ENCODE measurements at regions not wholly inside any gene's neighbourhood (a gene's known extent, or its start where the extent isn't known, plus 50 kb on each side); places are given as distances from the start of the nearest gene placed in this dataset.
A peak's percentile ranks its signal among the peaks of the same experiment; 100 is the strongest.

GRCh38 chr9:91483835-91484234 is 60.2 kb upstream of the NFIL3 start:
- Histone ChIP-seq H3K9me3 (no peaks in the 10 kb centered on the region), H3K27me3 (no peaks in the 10 kb centered on the region), H3K27ac (peak overlapping the region; percentile 24 to 52), H3K4me3 (no peak overlapping the region), H3K36me3 (no peaks in the 10 kb centered on the region), H3K4me1 (no peaks in the 10 kb centered on the region)
- no peak for TF ChIP-seq POLR2A (IDR thresholded peaks at IDR 0.05)
- no peak for TF ChIP-seq CTCF (IDR thresholded peaks at IDR 0.05)
- no peak for DNase-seq
- intact Hi-C loops (cut with DNase I; ENCODE audit: low total_unique reads) = no loop called here

- H3K27ac ChIP-seq = peak overlapping the region; percentile 24 to 52
- intact Hi-C loops (cut with DNase I; ENCODE audit: low total_unique reads) = no loop called here
- no peak for DNase-seq
Measured at GRCh38 chr9:91483189-91483691, 59.6 kb upstream of the NFIL3 start.

GRCh38 chr9:91481972-91482371 is 58.3 kb upstream of the NFIL3 start:
- no peak for DNase-seq
- Histone ChIP-seq H3K36me3 (no peaks in the 10 kb centered on the region), H3K27me3 (no peaks in the 10 kb centered on the region), H3K4me3 (no peak overlapping the region), H3K27ac (no peak overlapping the region), H3K4me1 (no peaks in the 10 kb centered on the region), H3K9me3 (no peaks in the 10 kb centered on the region)
- TF ChIP-seq CTCF (IDR thresholded peaks at IDR 0.05) = no peak
- TF ChIP-seq POLR2A (IDR thresholded peaks at IDR 0.05) = no peak
- intact Hi-C loops (cut with DNase I; ENCODE audit: low total_unique reads) = no loop called here

More at GRCh38 chr9:91483189-91483691, 59.6 kb upstream of the NFIL3 start:
- TF ChIP-seq CTCF (IDR thresholded peaks at IDR 0.05) (no peak), POLR2A (IDR thresholded peaks at IDR 0.05) (no peak)
- Histone ChIP-seq H3K27me3 (no peaks in the 10 kb centered on the region), H3K4me1 (no peaks in the 10 kb centered on the region), H3K36me3 (no peaks in the 10 kb centered on the region), H3K9me3 (no peaks in the 10 kb centered on the region), H3K4me3 (no peak overlapping the region)

DNA sequence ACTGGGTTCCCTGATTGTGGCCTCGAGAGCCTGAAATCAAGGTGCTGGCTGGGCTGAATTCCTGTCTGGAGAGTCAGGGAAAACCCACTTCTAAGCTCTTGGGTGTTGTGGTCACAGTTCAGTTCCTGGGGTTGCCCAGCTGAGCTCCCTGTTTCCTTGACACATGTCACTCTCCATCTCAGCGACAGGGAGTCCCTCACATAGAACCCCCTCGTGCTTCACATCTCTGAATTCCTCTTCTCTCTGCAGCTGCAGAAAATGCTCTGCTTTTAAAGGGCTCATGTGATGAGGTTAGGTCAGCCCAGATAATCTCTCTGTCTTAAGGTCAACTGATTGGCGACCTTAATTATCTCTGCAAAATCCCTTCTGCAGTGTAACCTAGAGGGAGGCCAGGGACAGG is 53.5 kb upstream of the NFIL3 start:
- Histone ChIP-seq H3K9me3 (no peaks in the 10 kb centered on the region), H3K27ac (no peak overlapping the region), H3K36me3 (no peaks in the 10 kb centered on the region), H3K4me1 (no peaks in the 10 kb centered on the region), H3K27me3 (no peaks in the 10 kb centered on the region), H3K4me3 (no peak overlapping the region)
- no peak for DNase-seq
- TF ChIP-seq CTCF (IDR thresholded peaks at IDR 0.05) (no peak), POLR2A (IDR thresholded peaks at IDR 0.05) (no peak)
- intact Hi-C loops (cut with DNase I; ENCODE audit: low total_unique reads) = no loop called here

DNA sequence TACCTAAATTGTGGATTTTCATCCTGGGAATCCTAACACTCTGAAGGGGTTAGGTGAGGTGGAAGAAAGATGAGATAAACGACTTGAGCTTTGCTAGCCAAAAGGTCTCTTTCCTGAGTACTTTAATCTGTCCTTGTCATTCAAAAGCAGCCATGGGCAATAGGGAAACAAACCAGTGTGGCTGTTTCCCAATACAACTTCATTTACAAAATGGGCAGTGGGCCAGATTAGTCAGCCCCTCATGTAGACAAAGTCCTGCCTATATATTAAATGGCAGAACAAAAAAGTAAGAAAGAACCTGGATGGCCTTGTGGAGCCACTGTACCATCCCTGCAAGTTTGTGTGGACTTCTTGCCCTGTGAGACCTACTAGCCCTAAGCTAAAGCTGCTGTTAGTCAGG is 51.0 kb upstream of the NFIL3 start:
- no peak overlapping the region for H3K4me3 ChIP-seq
- no peaks in the 10 kb centered on the region for H3K36me3 ChIP-seq
- H3K27ac ChIP-seq = no peak overlapping the region
- H3K9me3 ChIP-seq = no peaks in the 10 kb centered on the region
- no peaks in the 10 kb centered on the region for H3K27me3 ChIP-seq
- TF ChIP-seq CTCF (IDR thresholded peaks at IDR 0.05) (no peak), POLR2A (IDR thresholded peaks at IDR 0.05) (no peak)
- no peak for DNase-seq
- intact Hi-C loops (cut with DNase I; ENCODE audit: low total_unique reads) = no loop called here
- H3K4me1 ChIP-seq = no peaks in the 10 kb centered on the region
